ENCODE measurements at regions not wholly inside any gene's neighbourhood (a gene's known extent, or its start where the extent isn't known, plus 50 kb on each side); places are given as distances from the start of the nearest gene placed in this dataset.

DNA sequence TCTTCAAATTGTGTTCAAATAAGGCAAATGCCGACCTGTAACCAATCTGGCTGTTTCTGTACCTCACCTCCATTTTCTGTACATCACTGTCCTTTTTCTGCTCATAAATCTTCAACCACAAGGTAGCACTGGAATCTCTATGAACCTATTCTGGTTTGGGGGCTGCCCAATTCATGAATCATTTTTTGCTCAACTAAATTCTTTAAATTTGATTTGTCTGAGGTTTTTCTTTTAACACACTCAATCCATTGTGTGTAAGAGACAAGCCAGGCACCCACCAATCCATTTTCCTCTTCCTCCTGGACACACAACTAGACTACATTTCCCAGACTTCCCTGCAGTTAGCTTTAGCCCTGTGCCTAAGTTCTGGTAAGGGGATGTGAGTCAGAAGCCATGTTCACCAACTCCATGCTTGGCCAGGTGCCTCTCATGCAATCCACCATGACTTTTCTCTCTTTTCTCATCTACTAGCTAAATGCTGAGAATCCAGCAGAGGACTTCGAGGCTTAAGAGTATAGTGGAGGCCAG is 193.2 kb upstream of the KLF3 start:
- TF ChIP-seq, protein P1, sequence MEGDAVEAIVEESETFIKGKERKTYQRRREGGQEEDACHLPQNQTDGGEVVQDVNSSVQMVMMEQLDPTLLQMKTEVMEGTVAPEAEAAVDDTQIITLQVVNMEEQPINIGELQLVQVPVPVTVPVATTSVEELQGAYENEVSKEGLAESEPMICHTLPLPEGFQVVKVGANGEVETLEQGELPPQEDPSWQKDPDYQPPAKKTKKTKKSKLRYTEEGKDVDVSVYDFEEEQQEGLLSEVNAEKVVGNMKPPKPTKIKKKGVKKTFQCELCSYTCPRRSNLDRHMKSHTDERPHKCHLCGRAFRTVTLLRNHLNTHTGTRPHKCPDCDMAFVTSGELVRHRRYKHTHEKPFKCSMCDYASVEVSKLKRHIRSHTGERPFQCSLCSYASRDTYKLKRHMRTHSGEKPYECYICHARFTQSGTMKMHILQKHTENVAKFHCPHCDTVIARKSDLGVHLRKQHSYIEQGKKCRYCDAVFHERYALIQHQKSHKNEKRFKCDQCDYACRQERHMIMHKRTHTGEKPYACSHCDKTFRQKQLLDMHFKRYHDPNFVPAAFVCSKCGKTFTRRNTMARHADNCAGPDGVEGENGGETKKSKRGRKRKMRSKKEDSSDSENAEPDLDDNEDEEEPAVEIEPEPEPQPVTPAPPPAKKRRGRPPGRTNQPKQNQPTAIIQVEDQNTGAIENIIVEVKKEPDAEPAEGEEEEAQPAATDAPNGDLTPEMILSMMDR (IDR thresholded peaks at IDR 0.05 in 8 of 11, conservative IDR thresholded peaks at IDR 0.05 in 3 of 11): no peak
- no peak for TF ChIP-seq POLR2A (IDR thresholded peaks at IDR 0.05)

Measured in spleen (tissue), 7 donors.